ENCODE measurements at regions not wholly inside any gene's neighbourhood (a gene's known extent, or its start where the extent isn't known, plus 50 kb on each side); places are given as distances from the start of the nearest gene placed in this dataset.
A peak's percentile ranks its signal among the peaks of the same experiment; 100 is the strongest.

DNA sequence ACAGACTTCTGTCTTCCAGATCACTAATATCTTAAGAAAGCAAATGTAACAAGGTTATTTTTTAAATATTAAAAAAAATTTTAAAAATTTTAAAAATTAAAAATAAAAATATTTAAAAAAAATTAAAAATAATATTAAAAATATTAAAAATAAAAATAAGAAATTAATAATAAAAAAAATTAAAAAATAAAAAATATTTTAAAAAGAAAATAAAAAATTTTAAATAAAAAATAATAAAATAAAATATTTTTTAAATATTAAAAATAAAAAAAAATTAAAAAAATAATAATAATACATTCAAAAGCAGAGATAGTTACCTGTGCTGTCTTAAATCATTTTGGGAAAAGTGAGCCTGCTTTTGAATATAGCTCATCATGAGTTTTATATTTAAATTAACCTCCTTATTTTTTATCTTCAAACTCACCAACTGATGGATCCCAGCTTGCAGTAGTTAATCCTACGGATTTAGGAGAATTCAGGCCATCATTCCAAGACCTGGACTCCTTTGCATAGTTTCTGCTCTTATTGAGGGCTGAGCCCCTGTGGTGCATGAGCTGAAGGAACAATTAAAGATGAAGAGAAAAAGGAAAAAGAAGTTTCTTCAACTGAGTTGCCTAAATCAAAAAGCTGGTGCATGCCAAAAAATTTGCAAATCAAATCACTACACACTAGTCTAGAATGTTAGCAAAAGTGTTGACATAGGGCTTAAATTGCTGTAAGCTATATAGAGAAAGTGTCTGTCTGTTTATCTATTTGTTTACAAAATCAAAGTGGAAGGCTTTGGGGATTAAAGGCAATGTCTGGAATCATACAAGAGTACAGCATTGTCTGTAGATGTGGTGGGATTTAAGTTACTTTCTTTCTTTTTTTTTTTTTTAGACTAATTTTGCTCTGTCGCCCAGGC lies 50.5 kb upstream of the ZNF438 start:
- DNase-seq, result no peak

DNA sequence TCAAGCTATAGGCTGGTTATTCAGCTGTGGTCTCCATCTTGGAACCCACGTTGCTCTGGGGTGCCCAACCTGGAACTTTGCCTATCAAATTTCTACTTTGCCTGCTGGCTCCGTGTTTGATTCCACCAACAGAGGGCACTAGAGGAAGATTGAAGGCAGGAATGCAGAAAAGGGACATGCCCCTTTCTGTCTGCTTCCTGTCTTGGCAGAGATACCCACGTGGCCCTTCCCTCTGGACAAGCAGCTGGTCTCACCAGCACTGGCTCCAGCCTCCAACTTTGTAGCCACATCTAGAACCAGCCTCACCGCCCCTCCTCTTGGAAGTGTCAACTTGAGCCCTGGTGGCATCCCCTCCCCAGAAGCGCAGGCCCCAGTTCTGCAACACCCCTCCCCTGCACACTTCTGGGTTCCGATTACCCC lies 52.1 kb upstream of the ZNF438 start:
- DNase-seq, result peak in 17 of 56 donors; percentile 1 to 57 (median 4)

DNA sequence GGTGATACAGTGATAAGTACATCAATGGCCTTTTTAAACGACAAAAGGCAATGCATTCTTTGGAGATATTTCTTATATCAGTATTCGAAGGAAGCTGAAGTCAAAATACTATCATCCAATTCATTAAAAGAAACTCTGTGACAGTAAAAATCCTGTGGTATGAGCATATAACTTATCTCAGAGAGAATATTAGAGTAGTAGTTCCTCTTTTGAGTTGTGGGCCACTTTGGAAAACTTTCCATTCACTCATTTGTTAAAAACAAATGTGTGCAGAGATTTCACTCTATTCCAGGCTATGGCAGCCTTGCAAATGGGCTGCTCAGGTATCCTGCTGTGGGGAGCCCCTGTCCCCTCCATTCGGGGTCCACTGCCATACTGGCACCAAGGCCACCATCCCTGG lies 55.3 kb upstream of the ZNF438 start:
- DNase-seq, result no peak

DNA sequence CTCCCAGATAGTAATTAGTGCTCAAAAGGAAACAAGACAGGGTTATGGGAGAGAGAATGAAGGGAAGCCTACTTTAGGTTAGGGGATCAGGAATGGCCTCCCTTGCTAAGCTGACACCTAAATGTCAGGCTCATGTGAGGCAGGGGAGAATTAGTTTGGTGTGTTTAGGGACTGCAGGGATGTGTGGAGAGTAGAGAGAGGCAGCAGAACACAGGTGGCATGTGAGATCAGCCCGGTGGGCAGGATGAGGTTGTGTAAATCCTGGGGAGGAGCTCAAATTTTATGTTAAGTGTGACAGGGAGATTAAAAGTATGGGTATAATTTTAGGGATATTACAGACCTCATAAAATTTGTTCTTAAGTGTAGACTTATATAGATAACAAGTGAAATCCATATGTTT lies 56.2 kb upstream of the ZNF438 start:
- DNase-seq, result no peak

DNA sequence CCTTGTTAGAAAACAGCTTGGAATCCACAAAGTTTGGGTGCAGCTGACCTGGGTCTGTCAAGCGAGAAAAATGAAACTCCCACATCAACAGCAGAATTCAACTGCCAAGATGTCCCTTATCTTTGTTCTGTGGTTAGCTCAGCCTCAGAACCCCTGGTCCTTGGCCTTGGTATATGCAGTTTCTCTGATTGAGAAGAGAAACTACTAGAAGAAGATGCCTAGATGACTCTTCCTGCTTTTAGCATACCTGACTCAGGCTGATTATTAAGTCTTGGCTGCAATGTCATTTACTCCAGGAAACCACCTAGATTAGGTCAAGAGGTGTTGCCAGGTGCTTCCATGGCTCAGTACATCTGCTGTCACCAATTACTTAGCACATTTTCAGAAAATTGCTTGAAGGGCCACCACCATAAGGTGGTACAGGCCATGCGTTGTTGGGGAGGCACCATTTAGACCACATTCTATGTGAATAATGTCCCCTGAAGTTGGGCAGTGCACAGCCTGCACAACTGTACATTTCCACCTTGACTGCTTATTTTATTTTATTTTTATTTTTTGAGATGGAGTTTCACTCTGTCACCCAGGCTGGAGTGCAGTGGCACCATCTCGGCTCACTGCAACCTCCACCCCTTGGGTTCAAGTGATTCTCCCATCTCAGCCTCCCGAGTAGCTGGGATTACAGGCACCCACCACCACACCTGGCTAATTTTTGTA lies 59.4 kb upstream of the ZNF438 start:
- DNase-seq, result no peak

DNA sequence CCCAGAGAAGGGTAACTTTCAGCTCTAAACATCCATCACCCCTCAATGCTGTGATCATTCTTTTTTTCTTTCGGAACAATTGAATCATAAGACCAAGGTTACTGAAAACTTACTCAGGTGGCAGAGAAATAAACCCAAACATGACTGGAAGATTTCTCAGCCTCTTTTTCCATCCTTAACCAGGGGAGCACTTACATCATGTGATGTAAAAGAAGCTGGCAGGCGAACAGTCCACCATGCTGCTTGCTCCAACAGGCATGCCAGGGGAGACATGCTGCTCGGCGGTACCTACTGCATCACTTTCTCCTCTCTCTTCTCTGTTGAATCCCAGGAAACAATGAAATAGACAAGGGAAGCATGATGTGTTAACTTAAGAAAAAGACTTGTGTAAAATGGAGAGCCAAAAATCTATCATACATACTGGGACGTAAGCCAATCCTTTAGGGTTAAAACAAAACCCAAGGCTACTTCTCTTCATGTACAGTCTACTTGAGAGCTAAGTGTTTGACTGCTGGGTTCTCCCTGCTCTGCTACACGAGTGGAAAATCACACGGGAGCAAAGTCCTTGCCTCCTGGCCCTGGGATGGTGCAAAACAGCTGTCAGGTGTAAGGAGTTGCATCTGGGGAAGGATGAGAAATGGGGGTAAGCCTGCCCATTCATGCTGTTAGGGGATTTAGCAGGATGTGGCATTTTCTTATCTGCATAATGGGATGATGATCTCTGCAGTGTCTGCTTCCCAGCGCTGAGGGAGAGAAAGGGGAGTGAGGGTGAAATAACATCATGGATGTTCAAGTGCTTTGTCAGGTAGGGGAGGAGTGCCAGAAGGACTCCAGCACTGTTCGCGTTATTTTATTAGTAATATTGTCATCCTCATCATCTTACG lies 64.3 kb upstream of the ZNF438 start:
- no peak for DNase-seq

DNA sequence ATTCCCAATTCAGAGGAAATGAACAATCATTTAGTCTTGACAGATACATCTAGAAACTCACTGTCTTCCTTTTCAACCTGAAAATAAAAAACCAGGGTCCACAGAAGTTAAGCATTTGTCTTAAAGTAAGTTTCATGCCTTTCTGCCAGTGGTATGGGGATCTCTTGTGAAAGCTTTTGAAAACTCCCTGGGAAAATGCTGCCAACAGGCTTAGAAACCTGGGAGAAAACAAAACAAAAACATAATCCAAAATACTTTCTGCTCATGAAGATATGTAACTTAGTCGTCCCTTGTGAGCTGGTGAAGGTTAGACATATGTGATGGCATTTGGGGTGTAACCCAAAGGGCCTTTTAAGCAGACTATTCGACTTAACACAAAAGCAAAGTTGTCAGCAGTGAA lies 66.4 kb upstream of the ZNF438 start:
- DNase-seq, result no peak

DNA sequence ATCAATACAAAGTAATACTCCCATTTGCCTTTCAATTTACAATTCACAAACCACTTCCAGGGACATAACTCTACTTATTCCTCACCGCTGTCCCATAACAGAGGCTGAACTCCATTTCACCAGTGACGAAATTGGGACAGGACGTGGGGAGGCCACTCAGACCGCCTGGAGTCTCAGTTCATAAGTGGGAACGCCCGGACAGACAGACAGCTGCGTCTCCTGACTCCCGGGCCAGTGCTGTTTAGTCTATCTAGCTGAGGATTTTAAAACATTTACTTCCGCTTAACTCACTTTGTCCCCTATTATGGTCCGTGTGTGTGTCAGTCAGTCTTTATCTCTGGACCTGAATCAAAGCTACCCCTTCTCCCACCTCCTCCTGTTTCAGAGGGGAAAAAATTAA lies 67.4 kb upstream of the ZNF438 start:
- no peak for DNase-seq

DNA sequence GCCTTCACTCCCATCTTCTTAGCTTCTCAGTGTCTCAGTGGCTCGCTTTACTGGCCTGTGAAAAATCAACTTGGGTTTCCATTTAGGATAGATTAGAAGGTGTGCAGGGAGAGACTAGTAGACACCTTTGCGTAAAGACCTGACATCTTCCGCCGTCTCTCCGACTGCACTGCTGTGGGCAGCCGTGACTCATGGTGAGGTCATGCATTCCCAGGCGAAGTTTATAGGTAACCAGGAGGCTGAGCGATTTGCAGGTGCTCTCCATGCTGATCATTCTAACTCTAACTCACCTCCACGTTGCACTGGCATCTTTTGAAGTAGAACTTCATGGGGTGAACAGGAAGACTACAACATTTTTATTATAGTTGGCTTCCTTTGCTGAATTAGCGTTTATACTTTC lies 68.0 kb upstream of the ZNF438 start:
- no peak for DNase-seq

DNA sequence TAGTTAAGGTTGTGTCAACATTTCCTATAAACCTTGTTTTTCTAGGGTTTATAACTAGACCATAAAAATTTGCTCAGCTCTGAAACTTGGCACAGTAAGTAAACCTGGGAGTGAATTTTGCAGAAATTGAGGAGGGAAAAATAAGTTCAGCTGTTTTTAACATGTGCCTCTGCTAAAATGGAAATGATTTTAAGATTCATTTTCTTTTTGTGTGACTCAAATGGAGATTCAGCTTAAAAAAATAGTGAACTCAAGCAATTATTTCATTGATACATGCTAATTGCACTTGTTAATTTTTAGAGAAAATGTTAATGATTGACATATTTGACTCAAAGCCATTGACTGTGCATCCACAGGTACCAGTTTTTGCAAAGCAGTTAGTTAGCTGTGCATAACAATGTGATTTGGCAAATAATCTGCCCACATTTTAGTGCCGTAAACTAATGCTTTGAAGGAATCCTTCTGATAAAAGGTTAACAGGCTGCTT lies 68.5 kb upstream of the ZNF438 start:
- DNase-seq, result no peak

DNA sequence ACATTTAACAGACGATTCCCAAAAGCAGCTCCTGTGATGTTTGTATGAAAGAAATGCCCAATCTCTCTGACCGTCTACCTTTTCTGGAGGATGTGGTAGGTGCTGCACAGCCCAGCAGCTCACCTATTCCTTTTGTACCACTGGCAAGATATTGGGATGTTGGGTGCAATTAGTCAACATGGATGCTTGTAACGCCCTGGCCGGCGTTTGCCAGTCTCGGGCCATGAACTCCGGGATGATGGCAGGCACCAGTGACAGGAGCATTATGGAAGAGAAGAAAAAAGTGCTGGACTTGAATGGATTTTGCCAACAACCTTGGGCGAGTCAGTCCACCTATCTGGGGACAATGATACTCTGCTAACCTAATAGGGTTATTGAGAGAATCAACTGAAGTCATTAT lies 69.0 kb upstream of the ZNF438 start:
- DNase-seq, result no peak

DNA sequence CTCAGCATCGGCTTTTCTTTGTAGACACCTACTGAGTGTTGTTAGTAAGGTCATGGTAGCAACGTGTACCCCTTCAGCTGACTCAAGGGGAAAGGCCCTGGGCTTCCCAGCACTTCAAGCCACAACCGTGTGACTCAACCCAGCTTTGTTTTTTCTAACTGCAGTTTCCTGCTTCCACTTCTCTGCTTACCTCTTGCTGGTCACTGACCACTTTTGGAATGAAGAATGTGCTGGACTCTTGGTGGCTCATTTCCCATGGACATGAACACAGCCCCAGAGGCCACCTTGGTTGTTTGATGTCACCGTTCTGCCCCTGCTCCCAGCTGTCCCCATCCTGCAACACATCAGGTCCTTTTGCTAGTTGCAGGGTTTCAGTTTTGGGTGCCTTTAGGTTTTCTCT lies 69.5 kb upstream of the ZNF438 start:
- no peak for DNase-seq

DNA sequence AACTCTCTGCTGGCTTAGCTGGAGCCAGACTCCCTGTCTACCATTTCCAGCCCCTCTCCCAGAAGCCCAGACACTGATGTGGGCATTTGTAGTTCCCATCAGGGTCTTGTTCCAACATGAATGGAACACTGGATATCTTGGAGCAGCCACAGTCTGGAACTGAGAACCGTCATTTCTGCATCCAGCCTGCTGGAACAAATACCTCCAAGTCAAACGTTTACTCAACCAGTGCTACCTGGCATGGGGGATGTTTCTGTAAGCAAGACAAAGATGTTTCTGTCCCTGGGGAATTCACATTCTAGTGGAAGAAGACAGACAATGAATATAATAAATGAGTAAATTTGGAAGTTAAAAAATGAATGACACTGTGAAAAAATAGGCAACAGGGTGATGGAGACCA lies 70.8 kb upstream of the ZNF438 start:
- DNase-seq, result no peak

DNA sequence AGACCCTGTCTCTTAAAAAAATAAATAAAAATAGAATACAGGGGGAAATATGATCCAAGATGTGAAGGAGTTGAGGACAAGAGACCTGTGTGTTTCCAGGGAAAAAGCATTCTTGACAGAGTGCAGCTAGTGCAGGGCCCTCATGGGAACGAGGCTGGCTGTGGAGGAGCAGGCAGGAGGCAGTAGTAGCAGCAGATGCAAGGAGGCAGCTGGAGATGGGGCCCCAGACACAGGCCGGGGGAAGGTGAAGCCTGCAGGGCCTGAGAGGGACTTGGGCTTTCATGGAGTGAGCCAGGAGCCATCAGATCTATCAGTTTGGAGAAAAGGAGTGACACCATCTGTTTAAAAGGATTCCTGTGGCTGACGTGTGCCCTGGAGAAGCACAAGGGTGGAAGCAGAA lies 71.4 kb upstream of the ZNF438 start:
- DNase-seq, result no peak

DNA sequence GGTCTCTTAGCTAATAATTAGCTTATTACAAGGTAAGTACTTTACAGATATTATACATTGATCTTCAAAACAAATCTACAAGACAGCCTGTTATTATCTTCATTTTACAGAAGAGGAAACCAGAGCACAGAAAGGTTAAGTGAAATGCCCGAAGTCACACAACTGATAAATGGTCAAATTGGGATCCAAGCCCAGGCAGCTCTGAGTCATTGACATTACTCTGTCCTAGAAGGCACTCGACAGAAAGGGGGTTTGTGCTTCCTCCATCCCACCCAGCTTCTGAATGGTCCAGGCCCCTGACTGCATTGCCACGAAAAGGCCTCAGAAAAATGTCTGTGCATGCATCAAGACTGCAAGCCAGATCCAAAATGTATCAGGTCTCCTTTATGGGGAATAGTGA lies 81.3 kb upstream of the ZNF438 start:
- no peak for DNase-seq

DNA sequence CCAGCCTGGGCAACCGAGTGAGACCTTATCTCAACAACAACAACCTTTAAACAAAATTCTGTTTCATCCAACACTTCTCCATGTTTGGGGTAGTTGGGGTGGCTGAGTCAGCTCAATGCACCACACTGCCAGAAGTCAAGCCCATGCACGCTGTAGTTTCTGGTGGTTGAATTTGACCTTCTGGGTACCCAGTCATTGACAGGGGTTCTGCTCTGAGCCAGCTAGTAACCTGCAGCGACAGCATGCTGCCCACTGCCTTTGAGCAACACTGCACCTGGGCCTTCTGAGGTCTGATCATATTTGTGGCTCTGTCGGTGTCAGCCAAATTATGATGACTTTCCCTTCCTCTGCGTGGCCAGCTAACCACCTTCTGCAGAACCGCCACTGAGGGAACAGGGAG lies 84.6 kb upstream of the ZNF438 start:
- no peak for DNase-seq

DNA sequence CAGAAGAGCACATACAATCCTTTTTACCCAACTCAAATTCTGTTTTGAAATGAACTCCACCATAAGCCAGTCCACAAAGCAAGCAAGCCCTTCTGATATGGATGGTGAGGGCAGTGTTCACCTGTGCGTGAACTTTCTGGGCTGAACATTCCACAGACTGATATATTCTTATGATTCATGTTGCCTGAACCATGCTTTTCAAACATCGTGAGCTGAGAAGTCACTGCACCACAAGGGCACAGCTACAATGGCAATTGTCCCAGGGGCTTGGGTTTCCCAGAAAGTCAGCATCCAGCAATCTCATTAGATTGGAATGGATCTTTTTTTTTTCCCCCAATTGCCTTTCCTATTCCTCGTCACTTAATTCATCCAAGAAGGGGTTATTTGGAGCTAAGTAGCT lies 86.9 kb upstream of the ZNF438 start:
- DNase-seq, result no peak

DNA sequence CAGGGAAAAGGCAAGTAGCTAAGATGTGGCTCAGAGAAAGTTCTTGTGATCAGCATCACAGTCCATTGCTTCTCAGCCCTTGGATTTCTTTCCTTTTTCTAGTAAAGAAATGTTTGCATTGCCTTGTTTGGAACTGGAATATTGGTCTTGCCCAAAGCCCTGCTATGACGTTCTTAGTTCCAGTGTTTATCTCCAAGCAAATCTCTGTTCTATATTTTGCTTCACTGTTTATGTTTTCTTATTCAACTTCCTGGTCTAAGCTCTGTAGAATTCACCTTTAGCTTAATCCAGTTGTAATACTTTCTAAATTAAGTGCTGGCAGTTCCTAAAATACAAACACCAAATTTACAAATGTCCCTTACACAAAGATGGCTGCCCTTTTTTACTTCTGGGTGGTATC lies 88.7 kb upstream of the ZNF438 start:
- no peak for DNase-seq

DNA sequence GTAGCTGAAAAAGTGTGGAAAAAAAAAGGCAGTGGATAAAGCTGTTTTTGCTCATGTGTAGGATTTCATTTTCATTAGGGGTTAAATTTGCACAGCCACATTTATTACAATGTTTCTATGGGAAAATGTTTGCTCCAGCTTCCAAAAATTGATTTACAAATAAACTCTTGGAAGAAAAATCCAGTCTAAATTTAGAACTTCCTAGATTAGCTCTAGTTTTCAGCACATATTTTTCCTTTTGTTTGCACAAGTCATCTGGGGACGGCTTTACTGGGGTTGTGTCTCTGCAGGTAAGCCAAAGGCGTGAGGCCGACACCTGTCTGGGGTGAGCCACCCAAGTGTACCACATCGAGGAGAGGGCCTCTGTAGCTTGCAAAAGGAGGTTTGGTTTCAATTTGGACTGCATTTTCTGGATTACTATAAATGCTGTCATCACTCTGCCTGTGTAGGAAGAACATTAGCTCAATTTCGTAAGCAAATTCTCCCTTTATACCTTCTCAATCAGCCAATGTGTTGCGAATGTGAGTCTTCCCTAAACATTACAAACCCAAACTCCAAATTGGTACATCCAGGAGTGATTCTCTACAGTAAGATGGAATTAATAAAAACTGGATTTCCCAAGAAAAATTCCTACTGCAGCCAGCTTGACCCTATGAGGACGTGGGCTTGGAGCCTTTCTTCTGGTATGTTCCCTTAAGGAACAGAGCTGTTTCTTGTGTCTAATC lies 89.5 kb upstream of the ZNF438 start:
- DNase-seq, result peak in 1 of 56 donors; percentile 3

DNA sequence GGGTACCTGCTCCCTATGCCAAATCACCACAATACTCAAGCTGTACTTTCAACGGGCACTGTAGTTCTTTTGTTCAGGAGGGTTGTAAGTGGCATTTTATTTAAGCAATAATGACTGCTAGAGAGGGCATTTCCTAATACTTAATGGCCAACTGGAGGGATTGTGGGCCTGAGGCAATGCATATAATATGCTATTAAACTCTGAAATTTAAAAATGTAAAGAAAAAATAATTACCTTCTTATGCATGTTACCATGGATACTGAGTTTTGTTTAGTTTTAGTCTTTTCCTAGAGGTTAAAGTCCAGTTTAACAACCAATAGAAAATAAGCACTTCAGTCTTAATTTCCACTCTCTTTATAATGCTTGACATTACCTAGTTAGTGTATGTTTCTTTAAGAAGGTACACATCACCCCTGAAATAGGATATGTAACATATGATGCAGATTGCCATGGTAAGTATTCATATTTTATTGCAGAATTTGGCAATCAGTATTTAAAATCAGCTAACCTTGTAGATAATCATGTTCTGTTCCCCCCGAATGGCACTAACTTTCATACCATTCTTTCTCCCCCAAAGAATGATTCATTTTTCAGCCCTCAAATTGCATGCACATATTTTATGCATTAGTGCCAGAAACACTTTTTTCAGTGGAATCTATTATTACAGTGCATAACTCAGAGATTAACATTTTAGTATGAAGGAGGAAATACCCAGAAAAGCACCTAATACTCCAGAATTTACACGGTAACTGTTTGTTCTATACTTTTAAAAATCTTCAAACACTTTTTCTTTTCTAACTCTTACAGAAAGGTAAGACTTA lies 90.3 kb upstream of the ZNF438 start:
- DNase-seq, result no peak
